K562 (cell line): ENCODE measurements at regions not wholly inside any gene's neighbourhood (a gene's known extent, or its start where the extent isn't known, plus 50 kb on each side); places are given as distances from the start of the nearest gene placed in this dataset.

Experiments
- ARID1B ChIP-seq: fragments of 450-650 bp; IDR thresholded peaks from 2 replicates; pipeline ENCODE4 v1.6.1; 2016; ENCODE audit warnings: antibody characterized with exemption, mild to moderate bottlenecking, inconsistent platforms
- BHLHE40 ChIP-seq: IDR thresholded peaks from 2 replicates; pipeline ENCODE4 v1.6.1; 2011; ENCODE audit warnings: low read length, improper control_type of control experiment
- CBX3 ChIP-seq, 2 experiments: IDR thresholded peaks; 1 replicate in 1 of 2; 2 replicates in 1 of 2; pipeline ENCODE4 v1.6.1; 2012; ENCODE audit warnings: inconsistent platforms in 2 of 2, low read length in 2 of 2, borderline replicate concordance in 1 of 2, control low read depth in 1 of 2
- CEBPB ChIP-seq: fragments of 450-650 bp; IDR thresholded peaks from 2 replicates; pipeline ENCODE4 v1.6.1; 2016; ENCODE audit warnings: missing genetic modification characterization, missing compliant biosample characterization
- CEBPG ChIP-seq, 3 experiments: fragments of 200-800 bp in 1 of 3; sonication (Bioruptor generic) in 1 of 3; sonication (generic) in 1 of 3; formaldehyde crosslinking in 1 of 3; IDR thresholded peaks in 2 of 3; conservative IDR thresholded peaks in 1 of 3; 2 replicates each; pipeline versions ENCODE4 v1.6.1 to v1.8.0; 2016 to 2022; ENCODE audit warnings: missing compliant biosample characterization in 2 of 3, missing genetic modification characterization in 2 of 3, mild to moderate bottlenecking in 1 of 3, missing genetic modification reagents in 1 of 3
- CSDE1 ChIP-seq, 2 experiments: fragments of 450-650 bp; IDR thresholded peaks; 2 replicates each; pipeline ENCODE4 v1.6.1; 2016; ENCODE audit warnings: mild to moderate bottlenecking in 1 of 2
- CXXC5 ChIP-seq: fragments of 250-450 bp; sonication (Bioruptor Pico); IDR thresholded peaks from 2 replicates; pipeline ENCODE4 v1.8.0; 2022; ENCODE audit warnings: inconsistent platforms, mild to moderate bottlenecking, moderate library complexity
- HDAC8 ChIP-seq: fragments of 450-650 bp; IDR thresholded peaks from 2 replicates; pipeline ENCODE4 v1.6.1; 2016; ENCODE audit warnings: mild to moderate bottlenecking, missing genetic modification characterization, moderate library complexity, missing compliant biosample characterization
- HEY1 ChIP-seq: fragments of 250-450 bp; sonication (Bioruptor Pico); IDR thresholded peaks from 2 replicates; pipeline ENCODE4 v1.5.0; 2020; ENCODE audit warnings: mild to moderate bottlenecking, moderate library complexity, borderline replicate concordance
- HMGN3 ChIP-seq: IDR thresholded peaks from 2 replicates; pipeline ENCODE4 v1.6.1; 2011; ENCODE audit warnings: borderline replicate concordance, low read depth, mild to moderate bottlenecking, mixed read lengths, low read length; ENCODE audit not compliant: insufficient read length; ENCODE audit errors: extremely low read depth
- HSF4 ChIP-seq: fragments of 250-450 bp; sonication (Bioruptor Pico); IDR thresholded peaks from 2 replicates; pipeline ENCODE4 v2.1.2; 2022; ENCODE audit warnings: mild to moderate bottlenecking, moderate library complexity, borderline replicate concordance
- KHSRP ChIP-seq: fragments of 450-650 bp; IDR thresholded peaks from 2 replicates; pipeline ENCODE4 v1.6.1; 2017
- MAFK ChIP-seq: IDR thresholded peaks from 2 replicates; pipeline ENCODE4 v1.6.1; 2011; ENCODE audit warnings: low read length, improper control_type of control experiment
- ZFX ChIP-seq: sonication (generic); formaldehyde crosslinking; IDR thresholded peaks from 2 replicates; pipeline ENCODE4 v1.8.0; 2022; ENCODE audit warnings: mild to moderate bottlenecking, missing genetic modification reagents, moderate library complexity
- ZNF507 ChIP-seq: conservative IDR thresholded peaks from 2 replicates; pipeline ENCODE4 v1.6.1; 2017; ENCODE audit warnings: missing genetic modification characterization, missing compliant biosample characterization
- TF ChIP-seq, protein P1 (sequence below), 2 experiments: IDR thresholded peaks in 1 of 2; conservative IDR thresholded peaks in 1 of 2; 2 replicates each; pipeline ENCODE4 v1.6.1; 2016; ENCODE audit warnings: low read depth in 2 of 2, mild to moderate bottlenecking in 1 of 2, missing compliant biosample characterization in 1 of 2, missing genetic modification characterization in 1 of 2, moderate library complexity in 1 of 2
- TF ChIP-seq, protein P2 (sequence below), 2 experiments: fragments of 450-650 bp; IDR thresholded peaks; 2 replicates each; pipeline ENCODE4 v1.6.1; 2018; ENCODE audit warnings: mild to moderate bottlenecking in 2 of 2, low read depth in 1 of 2; ENCODE audit not compliant: partially characterized antibody in 2 of 2

DNA sequence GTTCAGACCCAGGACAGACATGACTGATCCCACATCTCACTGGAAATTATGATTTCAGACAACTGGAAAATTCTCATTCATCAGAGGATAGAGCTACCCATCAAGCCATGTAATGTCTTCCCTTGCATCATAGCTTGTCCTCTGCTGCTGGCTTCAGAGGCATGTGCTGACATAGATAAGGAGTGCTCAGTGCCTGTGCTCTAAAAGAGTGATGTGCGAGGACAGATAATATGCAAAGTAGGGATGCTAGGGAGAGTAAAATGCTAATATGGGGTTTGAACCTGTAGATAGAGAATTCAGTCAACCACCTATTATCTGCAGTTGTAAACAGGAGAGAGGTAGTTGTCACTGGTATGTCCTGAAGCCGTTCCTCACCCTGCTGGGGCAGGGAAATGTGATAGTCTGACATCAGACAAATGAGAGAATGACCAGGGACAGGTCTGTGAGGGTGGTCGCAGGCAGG, 349.7 kb upstream of the CCL2 start (continued):
- TF ChIP-seq CEBPB (tag): peak; percentile 99
- no peak for TF ChIP-seq HDAC8
- no peak for TF ChIP-seq ZNF507
- TF ChIP-seq KHSRP: peak; percentile 90
- TF ChIP-seq CXXC5 (CRISPR knock-in tag): peak; percentile 81
- TF ChIP-seq HSF4 (CRISPR knock-in tag): peak; percentile 11; the same call in 1 of the 2 replicates
- TF ChIP-seq BHLHE40: peak; percentile 96
- TF ChIP-seq CBX3 (IDR thresholded peaks at IDR 0.05; ENCODE audit: borderline replicate concordance in 1 of 2, low read length in 2 of 2): peak in 1 of 2 experiments; percentile 77; a peak in 2 of 3 replicates
- peak; percentile 77 for TF ChIP-seq HMGN3
- peak; percentile 94 for TF ChIP-seq CEBPG (CRISPR knock-in tag; IDR thresholded peaks at IDR 0.05)
- peak; percentile 92 to 93 for TF ChIP-seq CEBPG (tag; conservative IDR thresholded peaks at IDR 0.05 in 1 of 2, IDR thresholded peaks at IDR 0.05 in 1 of 2)
- peak; percentile 100 for TF ChIP-seq ARID1B
- TF ChIP-seq ZFX (CRISPR knock-in tag): no peak
- TF ChIP-seq, protein P1, sequence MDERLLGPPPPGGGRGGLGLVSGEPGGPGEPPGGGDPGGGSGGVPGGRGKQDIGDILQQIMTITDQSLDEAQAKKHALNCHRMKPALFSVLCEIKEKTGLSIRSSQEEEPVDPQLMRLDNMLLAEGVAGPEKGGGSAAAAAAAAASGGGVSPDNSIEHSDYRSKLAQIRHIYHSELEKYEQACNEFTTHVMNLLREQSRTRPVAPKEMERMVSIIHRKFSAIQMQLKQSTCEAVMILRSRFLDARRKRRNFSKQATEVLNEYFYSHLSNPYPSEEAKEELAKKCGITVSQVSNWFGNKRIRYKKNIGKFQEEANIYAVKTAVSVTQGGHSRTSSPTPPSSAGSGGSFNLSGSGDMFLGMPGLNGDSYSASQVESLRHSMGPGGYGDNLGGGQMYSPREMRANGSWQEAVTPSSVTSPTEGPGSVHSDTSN (CRISPR knock-in tag; IDR thresholded peaks at IDR 0.05; ENCODE audit: low read depth): no peak
- TF ChIP-seq, protein P1 (tag; conservative IDR thresholded peaks at IDR 0.05; ENCODE audit: low read depth): peak; percentile 95
- TF ChIP-seq, protein P2, sequence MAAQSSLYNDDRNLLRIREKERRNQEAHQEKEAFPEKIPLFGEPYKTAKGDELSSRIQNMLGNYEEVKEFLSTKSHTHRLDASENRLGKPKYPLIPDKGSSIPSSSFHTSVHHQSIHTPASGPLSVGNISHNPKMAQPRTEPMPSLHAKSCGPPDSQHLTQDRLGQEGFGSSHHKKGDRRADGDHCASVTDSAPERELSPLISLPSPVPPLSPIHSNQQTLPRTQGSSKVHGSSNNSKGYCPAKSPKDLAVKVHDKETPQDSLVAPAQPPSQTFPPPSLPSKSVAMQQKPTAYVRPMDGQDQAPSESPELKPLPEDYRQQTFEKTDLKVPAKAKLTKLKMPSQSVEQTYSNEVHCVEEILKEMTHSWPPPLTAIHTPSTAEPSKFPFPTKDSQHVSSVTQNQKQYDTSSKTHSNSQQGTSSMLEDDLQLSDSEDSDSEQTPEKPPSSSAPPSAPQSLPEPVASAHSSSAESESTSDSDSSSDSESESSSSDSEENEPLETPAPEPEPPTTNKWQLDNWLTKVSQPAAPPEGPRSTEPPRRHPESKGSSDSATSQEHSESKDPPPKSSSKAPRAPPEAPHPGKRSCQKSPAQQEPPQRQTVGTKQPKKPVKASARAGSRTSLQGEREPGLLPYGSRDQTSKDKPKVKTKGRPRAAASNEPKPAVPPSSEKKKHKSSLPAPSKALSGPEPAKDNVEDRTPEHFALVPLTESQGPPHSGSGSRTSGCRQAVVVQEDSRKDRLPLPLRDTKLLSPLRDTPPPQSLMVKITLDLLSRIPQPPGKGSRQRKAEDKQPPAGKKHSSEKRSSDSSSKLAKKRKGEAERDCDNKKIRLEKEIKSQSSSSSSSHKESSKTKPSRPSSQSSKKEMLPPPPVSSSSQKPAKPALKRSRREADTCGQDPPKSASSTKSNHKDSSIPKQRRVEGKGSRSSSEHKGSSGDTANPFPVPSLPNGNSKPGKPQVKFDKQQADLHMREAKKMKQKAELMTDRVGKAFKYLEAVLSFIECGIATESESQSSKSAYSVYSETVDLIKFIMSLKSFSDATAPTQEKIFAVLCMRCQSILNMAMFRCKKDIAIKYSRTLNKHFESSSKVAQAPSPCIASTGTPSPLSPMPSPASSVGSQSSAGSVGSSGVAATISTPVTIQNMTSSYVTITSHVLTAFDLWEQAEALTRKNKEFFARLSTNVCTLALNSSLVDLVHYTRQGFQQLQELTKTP (IDR thresholded peaks at IDR 0.05; ENCODE audit: low read depth in 1 of 2, partially characterized antibody in 2 of 2): peak; percentile 72 to 89
- TF ChIP-seq CSDE1 (IDR thresholded peaks at IDR 0.05): peak in 1 of 2 experiments; percentile 9; a peak in 1 of 4 replicates
- TF ChIP-seq MAFK: peak; percentile 62; the same call in 1 of the 2 replicates
- TF ChIP-seq HEY1 (CRISPR knock-in tag): peak; percentile 86; the same call in 1 of the 2 replicates
